ENCODE measurements at regions not wholly inside any gene's neighbourhood (a gene's known extent, or its start where the extent isn't known, plus 50 kb on each side); places are given as distances from the start of the nearest gene placed in this dataset.

DNA sequence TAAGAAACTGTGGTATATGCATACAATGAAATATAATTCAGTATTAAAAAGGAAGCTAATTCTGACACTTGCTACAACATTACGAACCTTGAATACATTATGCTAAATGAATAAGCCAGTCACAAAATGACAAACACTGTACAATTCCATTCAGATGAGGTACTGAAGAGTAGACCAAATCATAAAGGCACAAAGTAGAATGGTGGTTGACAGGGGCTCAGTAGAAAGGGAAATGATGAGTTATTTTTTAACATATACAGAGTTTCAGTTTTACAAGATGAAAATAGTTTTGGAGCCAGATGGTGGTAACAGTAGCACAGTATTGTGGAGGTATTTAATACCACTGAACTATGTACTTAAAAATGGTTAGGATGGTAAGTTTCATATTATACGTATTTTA lies 254.6 kb upstream of the RBMS3 start:
- TF ChIP-seq, protein P1, sequence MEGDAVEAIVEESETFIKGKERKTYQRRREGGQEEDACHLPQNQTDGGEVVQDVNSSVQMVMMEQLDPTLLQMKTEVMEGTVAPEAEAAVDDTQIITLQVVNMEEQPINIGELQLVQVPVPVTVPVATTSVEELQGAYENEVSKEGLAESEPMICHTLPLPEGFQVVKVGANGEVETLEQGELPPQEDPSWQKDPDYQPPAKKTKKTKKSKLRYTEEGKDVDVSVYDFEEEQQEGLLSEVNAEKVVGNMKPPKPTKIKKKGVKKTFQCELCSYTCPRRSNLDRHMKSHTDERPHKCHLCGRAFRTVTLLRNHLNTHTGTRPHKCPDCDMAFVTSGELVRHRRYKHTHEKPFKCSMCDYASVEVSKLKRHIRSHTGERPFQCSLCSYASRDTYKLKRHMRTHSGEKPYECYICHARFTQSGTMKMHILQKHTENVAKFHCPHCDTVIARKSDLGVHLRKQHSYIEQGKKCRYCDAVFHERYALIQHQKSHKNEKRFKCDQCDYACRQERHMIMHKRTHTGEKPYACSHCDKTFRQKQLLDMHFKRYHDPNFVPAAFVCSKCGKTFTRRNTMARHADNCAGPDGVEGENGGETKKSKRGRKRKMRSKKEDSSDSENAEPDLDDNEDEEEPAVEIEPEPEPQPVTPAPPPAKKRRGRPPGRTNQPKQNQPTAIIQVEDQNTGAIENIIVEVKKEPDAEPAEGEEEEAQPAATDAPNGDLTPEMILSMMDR (IDR thresholded peaks at IDR 0.05): no peak
- no peak for TF ChIP-seq EZH2 (IDR thresholded peaks at IDR 0.05)
